IMR-90 (cell line): ENCODE measurements at regions not wholly inside any gene's neighbourhood (a gene's known extent, or its start where the extent isn't known, plus 50 kb on each side); places are given as distances from the start of the nearest gene placed in this dataset.

Experiments used
- ATAC-seq: fragments of 200-7000 bp; cut with Tn5 transposase; 2 replicates; pipeline ENCODE4 v1.9.1; 2020; ENCODE audit warnings: low read depth, mild to moderate bottlenecking, moderate library complexity
- BruUV-seq: library from RNA; stranded (reverse); fragments of 400-500 nt; replicated peaks from 2 replicates; lab custom pipeline; 2021; lab: Mats Ljungman, UMichigan
- CTCF ChIA-PET: fragments of 300-600 bp; formaldehyde crosslinking; extraction: SDS; loops from one replicate; lab custom pipeline; 2021; ENCODE audit warnings: antibody characterized with exemption; lab: Yijun Ruan, JAX
- POLR2A ChIA-PET: fragments of 300-600 bp; sonication (Branson Sonifier 250); formaldehyde crosslinking; loops from one replicate; lab custom pipeline; 2022; ENCODE audit warnings: antibody characterized with exemption; ENCODE audit not compliant: unreplicated experiment; lab: Charles Lee
- DNase-seq: peaks from one replicate; pipeline ENCODE4 v3.0.0; 2013
- H2AFZ ChIP-seq: replicated peaks from 2 replicates; pipeline ENCODE3; 2013; ENCODE audit warnings: low read length, mild to moderate bottlenecking; ENCODE audit not compliant: poor library complexity
- H2AK5ac ChIP-seq: 2 replicates; pipeline ENCODE4 v1.6.1; 2013; ENCODE audit warnings: low read depth, low read length, inconsistent platforms
- H2AK9ac ChIP-seq: replicated peaks from 2 replicates; pipeline ENCODE3; 2013; ENCODE audit warnings: mild to moderate bottlenecking, low read depth, low read length, moderate library complexity; ENCODE audit not compliant: poor library complexity
- H2BK120ac ChIP-seq: 2 replicates; pipeline ENCODE4 v1.6.1; 2013; ENCODE audit warnings: low read depth, low read length, inconsistent platforms
- H2BK15ac ChIP-seq: 3 replicates; pipeline ENCODE4 v1.6.1; 2013; ENCODE audit warnings: low read depth, low read length, inconsistent platforms
- H2BK20ac ChIP-seq: 2 replicates; pipeline ENCODE4 v1.6.1; 2013; ENCODE audit warnings: low read depth, mild to moderate bottlenecking, inconsistent platforms, low read length, moderate library complexity
- H2BK5ac ChIP-seq: 2 replicates; pipeline ENCODE4 v1.6.1; 2013; ENCODE audit warnings: mild to moderate bottlenecking, low read depth, low read length, inconsistent platforms; ENCODE audit not compliant: poor library complexity, severe bottlenecking
- H3K14ac ChIP-seq: replicated peaks from 2 replicates; pipeline ENCODE4 v1.6.1; 2013; ENCODE audit warnings: low read depth, low read length, inconsistent platforms
- H3K18ac ChIP-seq: 2 replicates; pipeline ENCODE4 v1.6.1; 2013; ENCODE audit warnings: low read depth, low read length, control low read depth
- H3K23ac ChIP-seq: 2 replicates; pipeline ENCODE4 v1.6.1; 2013; ENCODE audit warnings: low read depth, low read length, inconsistent platforms
- H3K27ac ChIP-seq: 2 replicates; pipeline ENCODE4 v1.5.1; 2013; ENCODE audit warnings: mild to moderate bottlenecking, control low read depth, low read length; ENCODE audit not compliant: insufficient read depth
- H3K27me3 ChIP-seq: 2 replicates; pipeline ENCODE4 v1.6.1; 2013; ENCODE audit warnings: low read length; ENCODE audit not compliant: control insufficient read depth, insufficient read depth
- H3K36me3 ChIP-seq: 2 replicates; pipeline ENCODE4 v1.6.1; 2013; ENCODE audit warnings: low read length, mixed read lengths; ENCODE audit not compliant: control insufficient read depth, insufficient read depth
- H3K4ac ChIP-seq: 2 replicates; pipeline ENCODE4 v1.6.1; 2013; ENCODE audit warnings: low read depth, low read length, inconsistent platforms
- H3K4me1 ChIP-seq: 2 replicates; pipeline ENCODE4 v1.6.1; 2013; ENCODE audit warnings: low read length, mixed read lengths; ENCODE audit not compliant: control insufficient read depth, insufficient read depth
- H3K4me2 ChIP-seq: 2 replicates; pipeline ENCODE4 v1.6.1; 2013; ENCODE audit warnings: low read depth, mild to moderate bottlenecking, control low read depth, low read length, moderate library complexity
- H3K4me3 ChIP-seq: 2 replicates; pipeline ENCODE4 v1.5.1; 2013; ENCODE audit warnings: low read depth, mild to moderate bottlenecking, control low read depth, low read length, moderate library complexity; ENCODE audit not compliant: insufficient read depth
- H3K56ac ChIP-seq: 2 replicates; pipeline ENCODE4 v1.6.1; 2013; ENCODE audit warnings: low read length, inconsistent platforms; ENCODE audit not compliant: insufficient read depth; ENCODE audit errors: extremely low read depth
- H3K79me1 ChIP-seq, 2 experiments: 2 replicates each; pipeline ENCODE4 v1.6.1; 2013; ENCODE audit warnings: low read length in 2 of 2, inconsistent platforms in 1 of 2, low read depth in 1 of 2
- H3K9ac ChIP-seq: 2 replicates; pipeline ENCODE4 v1.6.1; 2013; ENCODE audit warnings: low read depth, low read length, control low read depth
- H3K9me1 ChIP-seq: 2 replicates; pipeline ENCODE4 v1.6.1; 2013; ENCODE audit warnings: low read length, inconsistent platforms; ENCODE audit not compliant: insufficient read depth
- H3K9me3 ChIP-seq: 2 replicates; pipeline ENCODE4 v1.6.1; 2013; ENCODE audit warnings: low read length; ENCODE audit not compliant: control insufficient read depth, insufficient read depth
- H4K20me1 ChIP-seq: 2 replicates; pipeline ENCODE4 v1.6.1; 2013; ENCODE audit warnings: low read length, inconsistent platforms; ENCODE audit not compliant: insufficient read depth
- H4K5ac ChIP-seq: 2 replicates; pipeline ENCODE4 v1.6.1; 2013; ENCODE audit warnings: mild to moderate bottlenecking, low read depth, low read length, control low read depth
- H4K8ac ChIP-seq, 2 experiments: 2 replicates each; pipeline ENCODE4 v1.6.1; 2013; ENCODE audit warnings: low read depth in 2 of 2, low read length in 2 of 2, control low read depth in 1 of 2, inconsistent platforms in 1 of 2
- H4K91ac ChIP-seq: 2 replicates; pipeline ENCODE4 v1.6.1; 2013; ENCODE audit warnings: low read depth, low read length, inconsistent platforms; ENCODE audit not compliant: insufficient read depth
- CEBPB ChIP-seq: IDR thresholded peaks from 2 replicates; pipeline ENCODE4 v1.6.1; 2012; ENCODE audit warnings: low read depth, low read length, improper control_type of control experiment
- WGBS, 2 experiments: methylation state at CpG; one replicate each; pipeline versions ENCODE4 v1.1.5 to v1.1.7; 2013; ENCODE audit warnings: missing lambda C conversion rate in 2 of 2; ENCODE audit not compliant: insufficient read length in 1 of 2; ENCODE audit errors: extremely low coverage in 2 of 2; 5-methylcytosine and 5-hydroxymethylcytosine counted together
- dilution Hi-C: fragments of 300-500 bp; cut with HindIII; formaldehyde crosslinking; loops from one replicate; pipeline ENCODE4 v1.14.3; 2018; ENCODE audit warnings: low sequenced_read_pairs; ENCODE audit not compliant: unreplicated experiment
- in situ Hi-C: fragments of 300-500 bp; cut with MboI; formaldehyde crosslinking; loops from 3 replicates; pipeline ENCODE4 v1.14.3; 2019; ENCODE audit warnings: low sequenced_read_pairs, inconsistent platforms, mixed read lengths
- intact Hi-C: fragments of 100-400 bp; cut with micrococcal nuclease; formaldehyde crosslinking; loops from 2 replicates; pipeline ENCODE4 v1.10.0; 2022
- TF ChIP-seq, protein P1 (sequence below): conservative IDR thresholded peaks from 2 replicates; pipeline ENCODE4 v1.5.1; 2012; ENCODE audit warnings: mild to moderate bottlenecking, low read depth, low read length, improper control_type of control experiment

- Histone ChIP-seq H3K4me3 (no peak overlapping the region), H3K4me1 (no peaks in the 10 kb centered on the region), H3K23ac (no peak overlapping the region), H4K91ac (no peak overlapping the region), H3K79me1 (no peaks in the 10 kb centered on the region), H3K36me3 (no peaks in the 10 kb centered on the region), H3K9me1 (no peaks in the 10 kb centered on the region), H3K4ac (no peak overlapping the region), H2BK120ac (no peak overlapping the region), H2BK15ac (no peak overlapping the region), H3K9ac (no peak overlapping the region), H2AK9ac (no peak overlapping the region), H3K56ac (no peak overlapping the region), H3K27ac (no peak overlapping the region), H4K8ac (no peak overlapping the region), H2BK20ac (no peak overlapping the region), H2BK5ac (no peak overlapping the region), H3K27me3 (no peaks in the 10 kb centered on the region), H3K14ac (no peak overlapping the region), H2AK5ac (no peak overlapping the region), H2AFZ (no peak overlapping the region), H3K9me3 (no peaks in the 10 kb centered on the region), H4K5ac (no peak overlapping the region), H3K18ac (no peak overlapping the region; the same call in 1 of the 2 replicates), H3K4me2 (no peak overlapping the region), H4K20me1 (no peaks in the 10 kb centered on the region)
- intact Hi-C loops (no loop called here), in situ Hi-C loops (no loop called here), dilution Hi-C loops (no loop called here)
- ATAC-seq (no peak), DNase-seq (peak; percentile 67)
- POLR2A ChIA-PET: no interaction called here
- BruUV-seq: no TSS peak
- no CpG with 5 or more reads among the region's 2 CpGs for WGBS, 2 experiments
- CTCF ChIA-PET: no interaction called here
- TF ChIP-seq, protein P1, sequence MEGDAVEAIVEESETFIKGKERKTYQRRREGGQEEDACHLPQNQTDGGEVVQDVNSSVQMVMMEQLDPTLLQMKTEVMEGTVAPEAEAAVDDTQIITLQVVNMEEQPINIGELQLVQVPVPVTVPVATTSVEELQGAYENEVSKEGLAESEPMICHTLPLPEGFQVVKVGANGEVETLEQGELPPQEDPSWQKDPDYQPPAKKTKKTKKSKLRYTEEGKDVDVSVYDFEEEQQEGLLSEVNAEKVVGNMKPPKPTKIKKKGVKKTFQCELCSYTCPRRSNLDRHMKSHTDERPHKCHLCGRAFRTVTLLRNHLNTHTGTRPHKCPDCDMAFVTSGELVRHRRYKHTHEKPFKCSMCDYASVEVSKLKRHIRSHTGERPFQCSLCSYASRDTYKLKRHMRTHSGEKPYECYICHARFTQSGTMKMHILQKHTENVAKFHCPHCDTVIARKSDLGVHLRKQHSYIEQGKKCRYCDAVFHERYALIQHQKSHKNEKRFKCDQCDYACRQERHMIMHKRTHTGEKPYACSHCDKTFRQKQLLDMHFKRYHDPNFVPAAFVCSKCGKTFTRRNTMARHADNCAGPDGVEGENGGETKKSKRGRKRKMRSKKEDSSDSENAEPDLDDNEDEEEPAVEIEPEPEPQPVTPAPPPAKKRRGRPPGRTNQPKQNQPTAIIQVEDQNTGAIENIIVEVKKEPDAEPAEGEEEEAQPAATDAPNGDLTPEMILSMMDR: no peak
- peak; percentile 82 for TF ChIP-seq CEBPB
Observed at GRCh38 chr5:125450771-125451170, 704.3 kb upstream of the ZNF608 start.
